Trophoblast cell (in vitro differentiated cells and primary cell): ENCODE measurements at regions not wholly inside any gene's neighbourhood (a gene's known extent, or its start where the extent isn't known, plus 50 kb on each side); places are given as distances from the start of the nearest gene placed in this dataset.

Experiments
- DNase-seq, 2 donors: peaks; one replicate each; pipeline ENCODE4 v3.0.0-alpha.2; 2016
- H2AFZ ChIP-seq: 2 replicates; pipeline ENCODE4 v1.6.1; 2013; ENCODE audit warnings: low read length, moderate library complexity, mild to moderate bottlenecking; ENCODE audit not compliant: insufficient read depth, poor library complexity
- H2AK5ac ChIP-seq: 2 replicates; pipeline ENCODE4 v1.6.1; 2013; ENCODE audit warnings: mild to moderate bottlenecking, low read length
- H2BK120ac ChIP-seq: 2 replicates; pipeline ENCODE4 v1.6.1; 2013; ENCODE audit warnings: low read length, mild to moderate bottlenecking, moderate library complexity; ENCODE audit not compliant: insufficient read depth, poor library complexity
- H2BK12ac ChIP-seq: 2 replicates; pipeline ENCODE4 v1.6.1; 2013; ENCODE audit warnings: mild to moderate bottlenecking, low read length, moderate library complexity
- H2BK5ac ChIP-seq: 2 replicates; pipeline ENCODE4 v1.6.1; 2013; ENCODE audit warnings: low read length, low read depth, moderate library complexity, mild to moderate bottlenecking; ENCODE audit not compliant: poor library complexity
- H3K14ac ChIP-seq: 2 replicates; pipeline ENCODE4 v1.6.1; 2013; ENCODE audit warnings: mild to moderate bottlenecking, low read length
- H3K18ac ChIP-seq: 2 replicates; pipeline ENCODE4 v1.6.1; 2013; ENCODE audit warnings: mild to moderate bottlenecking, low read length
- H3K23ac ChIP-seq: 2 replicates; pipeline ENCODE4 v1.6.1; 2013; ENCODE audit warnings: low read length
- H3K27ac ChIP-seq: 2 replicates; pipeline ENCODE4 v1.5.1; 2013; ENCODE audit warnings: low read depth, mild to moderate bottlenecking, inconsistent platforms, low read length, moderate library complexity
- H3K27me3 ChIP-seq: 2 replicates; pipeline ENCODE4 v1.6.1; 2013; ENCODE audit warnings: inconsistent platforms, mild to moderate bottlenecking, low read length, moderate library complexity; ENCODE audit not compliant: insufficient read depth
- H3K36me3 ChIP-seq, 2 experiments: 1 replicate in 1 of 2; 2 replicates in 1 of 2; pipeline ENCODE4 v1.6.1; 2013; ENCODE audit warnings: low read length in 2 of 2, mild to moderate bottlenecking in 2 of 2, moderate library complexity in 1 of 2; ENCODE audit not compliant: insufficient read depth in 2 of 2, control insufficient read depth in 1 of 2
- H3K4ac ChIP-seq: 2 replicates; pipeline ENCODE4 v1.6.1; 2013; ENCODE audit warnings: low read depth, mild to moderate bottlenecking, low read length, moderate library complexity
- H3K4me1 ChIP-seq, 2 experiments: 1 replicate in 1 of 2; 2 replicates in 1 of 2; pipeline ENCODE4 v1.6.1; 2013; ENCODE audit warnings: low read length in 2 of 2, mild to moderate bottlenecking in 2 of 2, moderate library complexity in 1 of 2; ENCODE audit not compliant: insufficient read depth in 2 of 2, control insufficient read depth in 1 of 2
- H3K4me2 ChIP-seq: 2 replicates; pipeline ENCODE4 v1.6.1; 2013; ENCODE audit warnings: inconsistent platforms, mild to moderate bottlenecking, low read length, moderate library complexity
- H3K4me3 ChIP-seq: 2 replicates; pipeline ENCODE4 v1.5.1; 2013; ENCODE audit warnings: mild to moderate bottlenecking, low read depth, low read length, inconsistent platforms
- H3K79me1 ChIP-seq: one replicate; pipeline ENCODE4 v1.6.1; 2013; ENCODE audit warnings: low read length
- H3K79me2 ChIP-seq: 2 replicates; pipeline ENCODE4 v1.6.1; 2013; ENCODE audit warnings: low read length, mild to moderate bottlenecking; ENCODE audit not compliant: control insufficient read depth, insufficient read depth, poor library complexity
- H3K9ac ChIP-seq: 2 replicates; pipeline ENCODE4 v1.6.1; 2013; ENCODE audit warnings: mild to moderate bottlenecking, low read length
- H3K9me3 ChIP-seq: 2 replicates; pipeline ENCODE4 v1.6.1; 2013; ENCODE audit warnings: low read depth, mild to moderate bottlenecking, control low read depth, inconsistent platforms, low read length; ENCODE audit not compliant: insufficient read depth
- H4K12ac ChIP-seq: 2 replicates; pipeline ENCODE4 v1.6.1; 2013; ENCODE audit warnings: low read depth, mild to moderate bottlenecking, low read length, moderate library complexity
- H4K8ac ChIP-seq: 2 replicates; pipeline ENCODE4 v1.6.1; 2013; ENCODE audit warnings: low read depth, mild to moderate bottlenecking, low read length, moderate library complexity
- H4K91ac ChIP-seq: one replicate; pipeline ENCODE4 v1.6.1; 2013; ENCODE audit warnings: low read depth, mild to moderate bottlenecking, low read length, moderate library complexity
- WGBS: extraction: QIAGEN DNeasy Blood & Tissue Kit; methylation state at CpG from one replicate; pipeline ENCODE4 v1.1.7; 2013; ENCODE audit warnings: missing lambda C conversion rate; ENCODE audit not compliant: insufficient read length, insufficient coverage; ENCODE audit errors: extremely low coverage; 5-methylcytosine and 5-hydroxymethylcytosine counted together

- Histone ChIP-seq H2BK12ac (no peak overlapping the region), H3K27me3 (no peaks in the 10 kb centered on the region), H2BK120ac (no peak overlapping the region), H3K9ac (no peak overlapping the region), H3K4me3 (no peak overlapping the region), H2AK5ac (no peak overlapping the region), H3K79me2 (no peaks in the 10 kb centered on the region), H4K8ac (no peak overlapping the region), H3K36me3 (no peaks in the 10 kb centered on the region), H4K12ac (no peak overlapping the region), H2AFZ (no peak overlapping the region), H3K79me1 (no peaks in the 10 kb centered on the region), H3K4me2 (no peak overlapping the region), H3K23ac (no peak overlapping the region), H3K9me3 (no peaks in the 10 kb centered on the region), H3K27ac (no peak overlapping the region), H4K91ac (no peak overlapping the region), H3K4me1 (no peaks in the 10 kb centered on the region), H3K4ac (no peak overlapping the region), H3K18ac (no peak overlapping the region), H2BK5ac (no peak overlapping the region), H3K14ac (no peak overlapping the region)
- DNase-seq, result peak; percentile 64 to 79
- WGBS, result no CpG with 5 or more reads among the region's 4 CpGs
Measured at GRCh38 chr2:16890081-16890480, 224.4 kb upstream of the CYRIA start.

- H3K27me3 ChIP-seq, result no peaks in the 10 kb centered on the region
- no peaks in the 10 kb centered on the region for H3K79me2 ChIP-seq
- H2BK120ac ChIP-seq, result no peak overlapping the region
- no peak overlapping the region for H4K91ac ChIP-seq
- no peak overlapping the region for H3K9ac ChIP-seq
- H2AFZ ChIP-seq, result no peak overlapping the region
- no peak overlapping the region for H4K12ac ChIP-seq
- no CpG with 5 or more reads among the region's 1 CpG for WGBS
- no peak overlapping the region for H4K8ac ChIP-seq
- no peaks in the 10 kb centered on the region for H3K9me3 ChIP-seq
- H3K4ac ChIP-seq, result no peak overlapping the region
- H3K23ac ChIP-seq, result no peak overlapping the region
- H2AK5ac ChIP-seq, result no peak overlapping the region
- no peak overlapping the region for H2BK12ac ChIP-seq
- H3K4me2 ChIP-seq, result no peak overlapping the region
- DNase-seq, result no peak
- H3K36me3 ChIP-seq, result no peaks in the 10 kb centered on the region
- H3K27ac ChIP-seq, result no peak overlapping the region
- H2BK5ac ChIP-seq, result no peak overlapping the region
- no peak overlapping the region for H3K18ac ChIP-seq
- H3K14ac ChIP-seq, result no peak overlapping the region
- H3K79me1 ChIP-seq, result no peaks in the 10 kb centered on the region
- no peaks in the 10 kb centered on the region for H3K4me1 ChIP-seq
- no peak overlapping the region for H3K4me3 ChIP-seq
Measured at GRCh38 chr2:16885027-16885426, 219.4 kb upstream of the CYRIA start.

- H3K23ac ChIP-seq, result no peak overlapping the region
Measured at GRCh38 chr2:16882706-16883105, 217.1 kb upstream of the CYRIA start.

GRCh38 chr2:16881122-16881521 lies 215.5 kb upstream of the CYRIA start:
- no peak overlapping the region for H2BK5ac ChIP-seq
- no peaks in the 10 kb centered on the region for H3K79me2 ChIP-seq
- no peak overlapping the region for H3K18ac ChIP-seq
- H3K23ac ChIP-seq, result no peak overlapping the region
- H4K12ac ChIP-seq, result no peak overlapping the region
- no peaks in the 10 kb centered on the region for H3K36me3 ChIP-seq
- H3K9me3 ChIP-seq, result no peaks in the 10 kb centered on the region
- no peak overlapping the region for H3K9ac ChIP-seq
- no peaks in the 10 kb centered on the region for H3K27me3 ChIP-seq
- no peak overlapping the region for H3K27ac ChIP-seq
- H2BK120ac ChIP-seq, result no peak overlapping the region
- no peak overlapping the region for H2BK12ac ChIP-seq
- no peak overlapping the region for H3K4me2 ChIP-seq
- H2AFZ ChIP-seq, result no peak overlapping the region
- H3K4me3 ChIP-seq, result no peak overlapping the region
- no peak overlapping the region for H4K8ac ChIP-seq
- peak in 1 of 2 donors; percentile 65 for DNase-seq
- no peak overlapping the region for H2AK5ac ChIP-seq
- H3K4me1 ChIP-seq, result no peaks in the 10 kb centered on the region
- H3K14ac ChIP-seq, result no peak overlapping the region
- H3K79me1 ChIP-seq, result no peaks in the 10 kb centered on the region
- H4K91ac ChIP-seq, result no peak overlapping the region
- H3K4ac ChIP-seq, result no peak overlapping the region

More at GRCh38 chr2:16882706-16883105, 217.1 kb upstream of the CYRIA start:
- no peak overlapping the region for H3K4ac ChIP-seq
- H3K9ac ChIP-seq, result no peak overlapping the region
- H3K18ac ChIP-seq, result no peak overlapping the region
- no peak overlapping the region for H3K27ac ChIP-seq
- whole genome bisulfite sequencing, result no CpG with 5 or more reads among the region's 3 CpGs
- H4K12ac ChIP-seq, result no peak overlapping the region
- H2AFZ ChIP-seq, result no peak overlapping the region
- no peak overlapping the region for H4K8ac ChIP-seq
- H3K4me1 ChIP-seq, result no peaks in the 10 kb centered on the region
- H2BK12ac ChIP-seq, result no peak overlapping the region
- no peak overlapping the region for H2BK120ac ChIP-seq
- no peak overlapping the region for H4K91ac ChIP-seq
- no peaks in the 10 kb centered on the region for H3K9me3 ChIP-seq
- no peak overlapping the region for H3K14ac ChIP-seq
- H3K27me3 ChIP-seq, result no peaks in the 10 kb centered on the region
- H2BK5ac ChIP-seq, result no peak overlapping the region
- H2AK5ac ChIP-seq, result no peak overlapping the region
- H3K36me3 ChIP-seq, result no peaks in the 10 kb centered on the region
- no peak overlapping the region for H3K4me2 ChIP-seq
- no peaks in the 10 kb centered on the region for H3K79me2 ChIP-seq
- H3K4me3 ChIP-seq, result no peak overlapping the region
- peak in 1 of 2 donors; percentile 19 for DNase-seq
- H3K79me1 ChIP-seq, result no peaks in the 10 kb centered on the region
